NCI-H2081 (cell line): ENCODE measurements at regions not wholly inside any gene's neighbourhood (a gene's known extent, or its start where the extent isn't known, plus 50 kb on each side); places are given as distances from the start of the nearest gene placed in this dataset.
"Not testable (repeated sequence)": the region's sequence is repeated elsewhere in the genome, so short reads cannot be mapped to it uniquely, and the experiment has no call there.

Source experiments
- DNase-seq, 2 experiments: peaks; one replicate each; lab custom pipeline; 2025; lab: John Stamatoyannopoulos, UW

DNA sequence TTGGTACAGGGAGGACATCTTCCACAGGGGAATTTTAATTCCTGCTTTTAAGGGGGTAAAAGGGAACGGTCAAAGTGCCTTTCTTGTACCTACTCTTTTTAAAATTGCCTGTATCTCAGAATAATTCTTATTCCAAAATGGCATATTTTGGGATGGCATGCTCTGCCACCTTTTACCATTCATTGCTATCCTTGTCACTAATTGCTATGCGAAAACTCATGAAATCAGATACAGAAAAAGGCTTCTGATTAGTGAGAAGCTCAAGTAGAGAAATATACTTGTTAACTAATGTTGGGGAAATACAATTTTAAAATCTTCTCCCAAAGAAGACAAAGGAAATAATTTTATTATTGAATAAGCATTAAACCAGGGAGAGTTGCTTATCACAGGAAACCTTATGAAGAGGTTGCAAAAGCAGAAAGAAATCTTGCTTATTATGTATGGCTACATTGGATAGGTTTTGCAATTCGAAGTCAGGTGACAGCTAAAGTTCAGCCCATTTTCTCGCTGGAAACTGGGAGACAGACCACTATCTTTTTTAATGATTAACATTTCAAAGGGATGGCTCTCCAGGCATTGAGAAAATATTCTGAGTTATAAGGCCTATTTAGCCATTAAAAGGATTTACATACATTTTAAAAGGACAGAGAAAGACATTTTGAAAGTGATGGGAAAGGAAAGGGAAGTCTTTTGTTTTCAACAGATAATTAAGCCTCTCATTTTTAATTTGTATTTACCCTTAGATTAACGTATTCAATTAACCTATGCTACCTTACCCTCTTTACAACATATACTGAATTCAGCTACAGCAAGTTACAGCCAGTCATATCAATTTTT is 110.3 kb upstream of the PRSS16 start:
- DNase-seq, result no peak

GRCh38 chr6:27138406-27138805 is 109.1 kb upstream of the PRSS16 start:
- DNase-seq, result no peak

GRCh38 chr6:27138837-27139755 is 108.4 kb upstream of the PRSS16 start:
- no peak for DNase-seq

DNA sequence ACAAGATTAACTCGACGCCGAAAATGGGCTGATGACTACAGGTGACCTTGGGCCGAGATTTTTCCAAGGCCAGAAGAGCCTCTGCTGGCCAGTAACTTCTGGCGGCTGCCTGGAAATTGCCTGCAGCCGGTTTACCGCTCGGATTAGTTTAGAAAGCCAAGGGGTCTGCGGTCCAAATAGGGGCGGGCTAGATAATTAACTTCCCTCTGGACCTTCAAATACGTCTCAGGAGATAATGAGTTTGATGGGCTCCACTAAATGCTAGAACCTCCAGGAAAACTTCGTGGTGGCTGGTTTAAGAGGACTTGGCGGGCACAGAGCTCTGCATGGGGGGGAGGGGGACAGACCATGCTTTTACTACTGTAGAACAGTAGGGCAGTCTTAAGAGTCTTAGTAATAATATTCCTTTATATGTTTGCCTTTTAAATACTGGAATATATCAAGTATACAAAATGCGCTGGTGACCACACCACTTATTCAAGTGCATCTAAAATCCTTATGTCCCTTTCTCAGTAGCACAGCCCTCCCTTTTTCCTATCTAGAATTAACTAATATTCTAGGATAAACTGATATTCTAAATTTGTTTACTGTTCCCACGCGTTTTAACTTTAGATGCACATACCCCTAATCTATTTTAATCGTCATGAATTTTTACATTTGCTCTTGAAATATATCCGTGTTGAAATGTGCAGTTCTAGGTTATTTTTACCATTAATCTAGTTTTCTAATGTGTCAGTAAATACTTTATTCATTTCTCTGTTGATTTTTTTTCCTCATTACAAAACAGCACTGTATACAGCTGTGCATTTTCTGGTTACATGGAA is 107.5 kb upstream of the PRSS16 start:
- DNase-seq, result no peak

DNA sequence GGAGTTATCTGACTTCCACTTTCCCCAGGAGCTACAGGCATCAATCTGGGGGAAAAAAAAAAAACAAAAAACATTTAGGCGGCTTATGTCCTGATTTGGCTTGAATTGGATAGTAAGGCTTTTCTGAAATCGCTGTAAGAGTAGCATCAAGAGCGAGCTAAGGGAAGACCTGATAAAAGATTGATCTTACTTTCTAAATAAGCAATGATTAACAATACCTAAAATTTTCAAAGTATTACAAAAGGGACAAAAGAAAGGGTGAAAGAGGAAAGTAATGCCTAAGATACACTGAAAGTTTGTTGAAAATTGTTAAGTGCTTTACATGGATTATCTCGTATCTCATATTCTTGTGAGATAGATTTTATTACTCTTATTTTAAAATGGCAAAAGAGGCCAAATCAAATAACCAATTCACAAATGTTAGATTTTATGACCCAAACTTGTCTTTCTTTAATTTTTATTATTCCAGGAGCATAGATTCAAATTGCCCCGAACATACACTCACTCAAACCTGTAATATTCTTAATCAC is 106.4 kb upstream of the PRSS16 start:
- DNase-seq, result no peak

DNA sequence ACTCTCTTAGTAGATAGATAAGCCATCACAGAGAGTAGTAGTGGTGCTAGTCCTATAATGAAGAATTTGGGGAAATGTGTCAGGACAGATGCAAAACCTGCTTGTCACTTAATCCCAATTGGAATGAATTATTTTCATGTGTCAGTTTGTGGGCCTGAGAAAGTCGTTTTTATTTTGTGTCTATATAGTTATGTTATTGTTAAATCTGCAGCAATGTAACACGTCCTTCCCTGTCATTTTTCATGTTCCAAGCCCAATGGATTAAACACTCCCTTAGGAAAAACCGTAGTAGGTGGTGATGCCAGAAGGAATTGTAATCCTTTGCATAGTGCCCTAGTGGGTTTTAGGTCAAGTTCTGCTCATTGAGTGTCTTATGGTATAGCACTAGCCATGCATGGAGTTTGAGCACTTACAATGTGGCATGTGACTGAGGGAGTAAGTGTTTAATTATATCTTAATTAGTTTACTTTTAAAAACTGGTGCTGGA is 105.9 kb upstream of the PRSS16 start:
- DNase-seq, result no peak

- not testable (repeated sequence) for DNase-seq
Observed at GRCh38 chr6:27143020-27143388, 104.5 kb upstream of the PRSS16 start.

DNA sequence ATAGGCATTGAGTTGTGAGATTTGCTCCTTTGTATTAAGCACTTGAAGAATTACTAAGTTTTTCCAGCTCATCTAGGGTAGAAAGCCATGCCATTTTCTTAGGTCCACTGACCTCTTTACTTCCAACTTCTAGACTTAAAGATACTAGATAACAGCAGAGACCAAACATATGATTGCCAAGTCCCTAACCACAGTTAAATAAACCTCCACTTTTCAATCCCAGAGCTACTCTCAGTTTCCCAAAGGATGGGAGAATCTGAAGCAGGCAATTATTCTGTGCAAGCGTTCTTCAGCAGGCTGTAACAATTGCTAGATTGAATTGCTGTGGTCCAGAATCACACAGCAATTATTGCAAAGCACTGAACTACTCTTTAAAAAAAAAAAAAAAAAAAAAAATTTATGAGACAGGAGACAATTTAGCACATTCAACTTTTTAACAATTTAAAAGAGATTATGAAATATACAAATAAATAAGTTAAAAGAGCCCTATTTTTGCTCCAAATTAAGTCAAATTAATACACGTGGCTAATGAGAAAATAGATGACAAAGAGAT is 104.0 kb upstream of the PRSS16 start:
- no peak for DNase-seq

- DNase-seq, result no peak
Observed at GRCh38 chr6:27144740-27145079, 102.8 kb upstream of the PRSS16 start.

DNA sequence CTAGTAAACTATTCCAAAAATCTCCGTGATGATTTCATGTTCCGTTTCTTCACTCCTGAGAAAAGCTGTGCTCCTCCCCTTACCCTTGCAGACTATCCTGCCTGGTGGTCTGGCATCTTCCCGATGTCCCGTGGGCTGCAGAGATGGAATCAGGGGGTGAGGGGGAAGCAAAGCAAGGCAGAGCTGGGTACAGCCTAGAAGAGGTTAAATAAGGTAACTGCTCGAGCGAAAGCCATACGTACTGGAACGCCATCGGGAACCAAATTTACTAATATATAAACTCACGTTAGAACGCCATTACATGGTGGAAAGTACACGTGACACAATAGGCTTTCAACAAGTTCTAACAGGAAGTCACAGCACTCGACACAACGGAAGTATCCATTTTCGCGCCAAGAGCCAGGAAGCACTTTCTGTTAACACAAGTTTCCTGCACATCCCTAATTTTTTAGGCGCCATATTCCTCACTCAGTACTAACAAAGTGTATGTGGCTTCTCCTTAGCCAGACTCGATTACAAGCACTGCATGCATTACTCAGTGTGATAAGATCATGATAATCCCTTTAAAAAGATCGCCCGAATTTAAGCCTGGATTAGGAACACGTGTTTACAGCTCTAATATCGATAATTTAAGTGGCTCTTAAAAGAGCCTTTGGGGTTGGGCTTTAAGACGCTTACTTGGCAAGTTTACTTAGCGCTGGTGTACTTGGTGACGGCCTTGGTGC is 101.6 kb upstream of the PRSS16 start:
- DNase-seq, result peak; percentile 80 to 91

- not testable (repeated sequence) for DNase-seq
Observed at GRCh38 chr6:27146456-27146705, 101.1 kb upstream of the PRSS16 start.

DNA sequence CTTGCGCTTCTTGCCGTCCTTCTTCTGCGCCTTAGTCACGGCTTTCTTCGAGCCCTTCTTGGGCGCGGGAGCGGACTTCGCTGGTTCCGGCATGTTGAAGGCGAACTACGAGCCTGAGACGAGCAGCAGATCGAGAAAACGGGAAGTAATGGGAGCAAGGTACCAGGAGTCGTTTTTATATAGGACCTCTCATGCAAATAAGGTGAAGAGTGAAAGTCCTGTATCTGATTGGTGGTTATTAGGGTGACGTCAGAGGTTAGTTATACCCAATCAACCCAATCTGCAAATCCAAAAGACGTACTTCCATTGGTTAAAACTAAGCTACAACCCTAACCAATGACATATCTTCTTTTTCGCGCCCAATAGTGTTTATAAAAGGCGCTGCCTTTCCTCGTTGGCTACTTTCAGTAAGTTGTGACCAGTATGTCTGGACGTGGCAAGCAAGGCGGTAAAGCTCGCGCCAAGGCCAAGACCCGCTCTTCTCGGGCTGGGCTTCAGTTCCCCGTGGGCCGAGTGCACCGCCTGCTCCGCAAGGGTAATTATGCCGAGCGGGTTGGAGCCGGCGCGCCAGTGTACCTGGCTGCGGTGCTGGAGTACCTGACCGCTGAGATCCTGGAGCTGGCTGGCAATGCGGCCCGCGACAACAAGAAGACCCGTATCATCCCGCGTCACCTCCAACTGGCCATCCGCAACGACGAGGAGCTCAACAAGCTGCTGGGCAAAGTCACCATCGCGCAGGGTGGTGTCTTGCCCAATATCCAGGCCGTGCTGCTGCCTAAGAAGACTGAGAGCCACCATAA is 100.6 kb upstream of the PRSS16 start:
- DNase-seq, result peak; percentile 92 to 96

- DNase-seq, result no peak
Observed at GRCh38 chr6:27148404-27148795, 99.1 kb upstream of the PRSS16 start.

- no peak for DNase-seq
Observed at GRCh38 chr6:27149150-27149549, 98.4 kb upstream of the PRSS16 start.

- DNase-seq, result no peak
Observed at GRCh38 chr6:27154696-27155095, 92.8 kb upstream of the PRSS16 start.

DNA sequence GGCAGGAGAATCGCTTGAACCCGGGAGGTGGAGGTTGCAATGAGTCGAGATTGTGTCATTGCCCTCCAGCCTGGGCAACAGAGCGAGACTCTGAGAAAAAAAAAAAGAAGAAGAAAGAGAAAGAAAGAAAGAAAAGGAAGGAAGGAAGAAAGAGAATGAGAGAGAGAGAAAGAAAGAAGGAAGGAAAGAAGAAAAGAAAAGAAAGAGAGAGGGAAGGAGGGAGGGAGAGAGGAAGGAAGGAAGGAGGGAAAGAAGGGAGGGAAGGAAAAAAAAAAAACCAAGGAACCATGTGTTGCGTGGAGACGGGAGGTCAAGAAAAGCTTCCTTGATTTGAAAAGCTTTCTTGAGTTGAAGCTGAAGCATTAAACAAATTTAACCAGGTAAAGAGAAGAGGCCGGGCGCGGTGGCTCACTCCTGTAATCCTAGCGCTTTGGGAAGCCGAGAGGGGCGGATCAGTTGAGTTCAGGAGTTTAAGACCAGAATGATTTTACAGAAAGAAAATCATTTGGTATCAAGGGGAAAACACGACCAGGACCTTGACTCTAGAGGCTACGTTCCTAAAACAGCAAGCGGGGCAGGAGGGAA is 90.5 kb upstream of the PRSS16 start:
- no peak for DNase-seq

DNA sequence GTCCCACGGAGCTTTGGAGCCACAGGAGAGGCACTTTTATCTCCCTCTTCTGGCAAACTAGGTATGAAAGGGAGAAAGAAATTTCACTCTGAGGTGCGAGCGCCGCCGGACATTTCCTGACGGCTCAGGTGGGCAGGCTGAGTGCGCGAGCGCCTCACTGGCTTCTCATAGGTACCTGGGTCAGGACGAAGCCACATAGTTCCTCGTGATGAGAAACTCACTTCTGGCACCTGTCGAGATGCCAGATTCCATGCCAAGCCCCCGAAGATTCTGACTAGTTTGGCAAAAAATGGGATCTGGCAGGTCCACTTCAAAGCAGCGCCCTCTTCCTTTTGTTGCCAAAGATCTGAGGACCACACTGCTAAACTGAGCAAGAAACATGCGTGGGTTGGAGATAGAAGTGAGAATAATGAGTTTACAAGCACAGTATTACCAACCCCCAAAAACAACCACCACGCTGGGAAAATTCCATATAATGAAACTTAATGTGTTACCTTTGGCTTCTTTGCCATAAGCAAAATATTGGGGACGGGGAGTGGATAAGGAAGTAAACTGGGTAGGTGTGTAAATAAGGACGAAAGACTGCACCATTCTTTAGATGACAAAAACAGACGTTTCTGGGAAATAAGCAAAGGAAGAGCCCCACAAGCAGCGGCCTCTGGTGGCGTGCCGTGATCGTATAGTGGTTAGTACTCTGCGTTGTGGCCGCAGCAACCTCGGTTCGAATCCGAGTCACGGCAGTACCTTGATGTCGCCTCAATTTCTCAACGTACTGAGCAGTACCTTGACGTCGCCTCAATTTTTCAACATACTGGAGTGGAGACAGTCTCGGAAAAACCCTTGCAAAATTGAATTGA is 89.8 kb upstream of the PRSS16 start:
- peak; percentile 79 to 86 for DNase-seq

DNA sequence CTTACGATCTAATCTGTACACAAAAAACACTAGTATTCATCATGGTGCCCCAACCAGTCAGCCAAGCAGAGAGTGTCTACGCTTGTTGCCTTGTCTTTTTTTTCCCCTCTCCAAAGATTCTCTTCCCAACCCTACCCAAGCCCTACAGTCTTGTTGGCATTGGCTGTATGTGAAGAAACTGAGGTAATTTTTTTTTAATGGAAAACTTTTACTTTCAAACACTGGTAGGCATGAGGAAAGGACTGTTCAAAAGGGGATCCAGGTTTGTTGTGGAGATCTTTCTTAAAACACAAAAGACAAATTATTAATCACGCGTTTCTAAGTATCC is 89.2 kb upstream of the PRSS16 start:
- no peak for DNase-seq

DNA sequence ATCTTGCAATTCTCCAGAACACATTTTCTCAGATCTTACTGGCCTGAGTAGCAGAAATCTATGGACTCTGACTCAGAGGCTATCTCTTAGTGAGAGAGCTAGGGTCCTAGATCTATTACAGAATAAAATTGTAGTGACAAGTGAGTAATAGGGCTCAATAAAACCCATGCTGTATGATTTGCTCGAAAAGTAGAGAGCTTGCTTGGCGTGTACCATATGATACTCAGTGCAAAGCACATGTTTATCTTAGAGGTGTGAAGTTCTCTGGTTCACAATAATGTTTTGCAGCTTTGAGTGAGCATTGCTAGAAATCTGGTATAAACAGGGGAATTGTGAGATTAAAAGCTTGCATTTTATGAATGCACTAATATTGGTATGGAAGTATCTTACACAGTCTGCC is 87.8 kb upstream of the PRSS16 start:
- DNase-seq, result no peak
